ENCODE measurements at regions not wholly inside any gene's neighbourhood (a gene's known extent, or its start where the extent isn't known, plus 50 kb on each side); places are given as distances from the start of the nearest gene placed in this dataset.

DNA sequence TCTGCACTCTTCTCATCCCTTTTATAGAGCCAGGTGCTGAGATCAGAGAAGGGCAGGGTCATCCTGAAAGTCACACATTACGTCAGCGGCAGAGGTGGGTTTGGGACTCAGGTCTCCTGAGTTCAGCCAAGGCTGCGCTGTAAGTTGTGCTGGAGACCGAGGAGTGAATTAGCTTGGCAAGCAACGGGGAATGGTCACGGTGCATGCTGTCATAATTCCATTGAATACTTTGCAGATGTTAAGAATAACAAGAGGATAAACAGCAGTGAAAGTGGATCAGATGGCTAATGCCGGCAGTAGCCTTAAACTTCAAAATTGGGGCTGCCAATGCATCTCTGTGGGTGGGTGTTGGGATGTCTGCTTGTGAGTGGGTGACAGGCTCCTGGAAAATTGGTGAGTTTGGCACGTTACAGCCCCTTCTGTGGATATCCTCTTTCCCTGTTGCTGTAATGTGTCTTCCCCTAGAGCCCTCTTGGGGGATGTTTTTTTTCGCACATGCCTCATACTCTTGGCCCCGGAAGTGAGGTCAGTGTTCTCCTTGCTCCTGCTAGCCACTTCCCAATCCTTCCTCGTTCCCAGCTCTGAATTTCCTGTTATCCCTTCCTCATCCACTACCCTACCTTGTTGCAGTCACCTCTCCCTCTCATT, 287.1 kb upstream of the SRRM4 start:
- H3K27ac ChIP-seq = no peak overlapping the region
- no peak overlapping the region for H2AFZ ChIP-seq
- no peaks in the 10 kb centered on the region for H3K27me3 ChIP-seq (ENCODE audit: control insufficient read depth, insufficient read depth, low read length)
- TF ChIP-seq, protein P1, sequence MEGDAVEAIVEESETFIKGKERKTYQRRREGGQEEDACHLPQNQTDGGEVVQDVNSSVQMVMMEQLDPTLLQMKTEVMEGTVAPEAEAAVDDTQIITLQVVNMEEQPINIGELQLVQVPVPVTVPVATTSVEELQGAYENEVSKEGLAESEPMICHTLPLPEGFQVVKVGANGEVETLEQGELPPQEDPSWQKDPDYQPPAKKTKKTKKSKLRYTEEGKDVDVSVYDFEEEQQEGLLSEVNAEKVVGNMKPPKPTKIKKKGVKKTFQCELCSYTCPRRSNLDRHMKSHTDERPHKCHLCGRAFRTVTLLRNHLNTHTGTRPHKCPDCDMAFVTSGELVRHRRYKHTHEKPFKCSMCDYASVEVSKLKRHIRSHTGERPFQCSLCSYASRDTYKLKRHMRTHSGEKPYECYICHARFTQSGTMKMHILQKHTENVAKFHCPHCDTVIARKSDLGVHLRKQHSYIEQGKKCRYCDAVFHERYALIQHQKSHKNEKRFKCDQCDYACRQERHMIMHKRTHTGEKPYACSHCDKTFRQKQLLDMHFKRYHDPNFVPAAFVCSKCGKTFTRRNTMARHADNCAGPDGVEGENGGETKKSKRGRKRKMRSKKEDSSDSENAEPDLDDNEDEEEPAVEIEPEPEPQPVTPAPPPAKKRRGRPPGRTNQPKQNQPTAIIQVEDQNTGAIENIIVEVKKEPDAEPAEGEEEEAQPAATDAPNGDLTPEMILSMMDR (IDR thresholded peaks at IDR 0.05) = no peak
- H3K4me2 ChIP-seq (ENCODE audit: low read length) = no peak overlapping the region
- no peaks in the 10 kb centered on the region for H3K79me2 ChIP-seq
- H3K4me1 ChIP-seq = no peaks in the 10 kb centered on the region
- no peak overlapping the region for H3K9ac ChIP-seq
- H3K9me3 ChIP-seq (ENCODE audit: control insufficient read depth, low read length) = no peaks in the 10 kb centered on the region
- H3K36me3 ChIP-seq (ENCODE audit: control insufficient read depth, insufficient read depth, low read length) = no peaks in the 10 kb centered on the region
- no peak overlapping the region for H3K4me3 ChIP-seq (ENCODE audit: low read depth, low read length)

- Histone ChIP-seq H3K27ac (no peak overlapping the region), H3K36me3 (ENCODE audit: control insufficient read depth, insufficient read depth, low read length) (no peaks in the 10 kb centered on the region), H3K4me3 (ENCODE audit: low read depth, low read length) (no peak overlapping the region), H3K9me3 (ENCODE audit: control insufficient read depth, low read length) (no peaks in the 10 kb centered on the region), H3K4me1 (no peaks in the 10 kb centered on the region), H3K27me3 (ENCODE audit: control insufficient read depth, insufficient read depth, low read length) (no peaks in the 10 kb centered on the region), H3K79me2 (no peaks in the 10 kb centered on the region), H3K9ac (no peak overlapping the region), H3K4me2 (ENCODE audit: low read length) (no peak overlapping the region), H2AFZ (no peak overlapping the region)
- TF ChIP-seq, protein P1 (IDR thresholded peaks at IDR 0.05) = no peak
Observed at GRCh38 chr12:118704527-118705241, 276.7 kb upstream of the SRRM4 start.

- Histone ChIP-seq H3K4me2 (ENCODE audit: low read length) (no peak overlapping the region), H3K9me3 (ENCODE audit: control insufficient read depth, low read length) (no peaks in the 10 kb centered on the region), H3K36me3 (ENCODE audit: control insufficient read depth, insufficient read depth, low read length) (no peaks in the 10 kb centered on the region), H3K4me1 (no peaks in the 10 kb centered on the region), H2AFZ (no peak overlapping the region), H3K9ac (no peak overlapping the region), H3K79me2 (no peaks in the 10 kb centered on the region), H3K27ac (no peak overlapping the region), H3K4me3 (ENCODE audit: low read depth, low read length) (no peak overlapping the region), H3K27me3 (ENCODE audit: control insufficient read depth, insufficient read depth, low read length) (no peaks in the 10 kb centered on the region)
- TF ChIP-seq, protein P1 (IDR thresholded peaks at IDR 0.05) = no peak
Observed at GRCh38 chr12:118706437-118706836, 274.9 kb upstream of the SRRM4 start.

- Histone ChIP-seq H3K79me2 (no peaks in the 10 kb centered on the region), H3K9me3 (ENCODE audit: control insufficient read depth, low read length) (no peaks in the 10 kb centered on the region)
- TF ChIP-seq, protein P1 (IDR thresholded peaks at IDR 0.05) = no peak
Observed at GRCh38 chr12:118709946-118710345, 271.4 kb upstream of the SRRM4 start.

More at GRCh38 chr12:118709946-118710345, 271.4 kb upstream of the SRRM4 start:
- no peak overlapping the region for H3K4me3 ChIP-seq (ENCODE audit: low read depth, low read length)
- no peaks in the 10 kb centered on the region for H3K36me3 ChIP-seq (ENCODE audit: control insufficient read depth, insufficient read depth, low read length)
- no peak overlapping the region for H2AFZ ChIP-seq
- no peaks in the 10 kb centered on the region for H3K4me1 ChIP-seq
- H3K27me3 ChIP-seq (ENCODE audit: control insufficient read depth, insufficient read depth, low read length) = no peaks in the 10 kb centered on the region
- no peak overlapping the region for H3K4me2 ChIP-seq (ENCODE audit: low read length)
- no peak overlapping the region for H3K27ac ChIP-seq
- H3K9ac ChIP-seq = no peak overlapping the region
